ENCODE measurements at regions not wholly inside any gene's neighbourhood (a gene's known extent, or its start where the extent isn't known, plus 50 kb on each side); places are given as distances from the start of the nearest gene placed in this dataset.

GRCh38 chr1:219372916-219373615 is 199.4 kb downstream of the LYPLAL1 start:
- TF ChIP-seq POLR2A (IDR thresholded peaks at IDR 0.05) (no peak), CTCF (IDR thresholded peaks at IDR 0.05) (no peak)

Data from adrenal gland (tissue), 5 donors.